Ishikawa (cell line): ENCODE measurements at regions not wholly inside any gene's neighbourhood (a gene's known extent, or its start where the extent isn't known, plus 50 kb on each side); places are given as distances from the start of the nearest gene placed in this dataset.
A peak's percentile ranks its signal among the peaks of the same experiment; 100 is the strongest.

ENCODE experiments used
- CEBPB ChIP-seq: IDR thresholded peaks from 2 replicates; pipeline ENCODE4 v1.6.1; 2012
- CREB1 ChIP-seq: IDR thresholded peaks from 2 replicates; pipeline ENCODE4 v1.6.1; 2012; ENCODE audit warnings: low read depth
- EGR1 ChIP-seq: IDR thresholded peaks from 2 replicates; pipeline ENCODE4 v1.6.1; 2012
- EP300 ChIP-seq: IDR thresholded peaks from 2 replicates; pipeline ENCODE4 v1.6.1; 2012; ENCODE audit warnings: borderline replicate concordance
- FOXM1 ChIP-seq: IDR thresholded peaks from 2 replicates; pipeline ENCODE4 v1.6.1; 2012; ENCODE audit warnings: low read depth, borderline replicate concordance
- NFIC ChIP-seq: IDR thresholded peaks from 2 replicates; pipeline ENCODE4 v1.6.1; 2012
- RAD21 ChIP-seq: IDR thresholded peaks from 2 replicates; pipeline ENCODE4 v1.6.1; 2012; ENCODE audit warnings: low read depth
- TAF1 ChIP-seq: IDR thresholded peaks from 2 replicates; pipeline ENCODE4 v1.6.1; 2012; ENCODE audit warnings: low read depth, mild to moderate bottlenecking
- TCF12 ChIP-seq: IDR thresholded peaks from 2 replicates; pipeline ENCODE4 v1.6.1; 2012; ENCODE audit warnings: low read depth
- TEAD4 ChIP-seq: IDR thresholded peaks from 2 replicates; pipeline ENCODE4 v1.6.1; 2012
- YY1 ChIP-seq: IDR thresholded peaks from 2 replicates; pipeline ENCODE4 v1.6.1; 2012; ENCODE audit warnings: low read depth
- ZBTB7A ChIP-seq: IDR thresholded peaks from 2 replicates; pipeline ENCODE4 v1.6.1; 2012; ENCODE audit warnings: low read depth
- TF ChIP-seq, protein P1 (sequence below): IDR thresholded peaks from 2 replicates; pipeline ENCODE4 v1.6.1; 2012
- TF ChIP-seq, protein P2 (sequence below): IDR thresholded peaks from 2 replicates; pipeline ENCODE4 v1.6.1; 2012
- TF ChIP-seq, protein P3 (sequence below): IDR thresholded peaks from 2 replicates; pipeline ENCODE4 v1.6.1; 2012; ENCODE audit warnings: low read depth, mild to moderate bottlenecking

- TF ChIP-seq CREB1, result no peak
- TF ChIP-seq RAD21, result peak; percentile 24; the same call in 1 of the 2 replicates
- no peak for TF ChIP-seq TEAD4
- TF ChIP-seq CEBPB, result no peak
- TF ChIP-seq, protein P1, sequence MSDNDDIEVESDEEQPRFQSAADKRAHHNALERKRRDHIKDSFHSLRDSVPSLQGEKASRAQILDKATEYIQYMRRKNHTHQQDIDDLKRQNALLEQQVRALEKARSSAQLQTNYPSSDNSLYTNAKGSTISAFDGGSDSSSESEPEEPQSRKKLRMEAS, result peak; percentile 60
- TF ChIP-seq NFIC, result peak; percentile 29; the same call in 1 of the 2 replicates
Measured at GRCh38 chr6:56772737-56773184, 130.1 kb upstream of the DST start.

GRCh38 chr6:56771929-56772607, 129.4 kb upstream of the DST start:
- TF ChIP-seq TCF12, result no peak
- TF ChIP-seq CEBPB, result no peak
- no peak for TF ChIP-seq EGR1
- no peak for TF ChIP-seq ZBTB7A
- no peak for TF ChIP-seq EP300
- TF ChIP-seq, protein P2, sequence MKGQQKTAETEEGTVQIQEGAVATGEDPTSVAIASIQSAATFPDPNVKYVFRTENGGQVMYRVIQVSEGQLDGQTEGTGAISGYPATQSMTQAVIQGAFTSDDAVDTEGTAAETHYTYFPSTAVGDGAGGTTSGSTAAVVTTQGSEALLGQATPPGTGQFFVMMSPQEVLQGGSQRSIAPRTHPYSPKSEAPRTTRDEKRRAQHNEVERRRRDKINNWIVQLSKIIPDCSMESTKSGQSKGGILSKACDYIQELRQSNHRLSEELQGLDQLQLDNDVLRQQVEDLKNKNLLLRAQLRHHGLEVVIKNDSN, result no peak
- TF ChIP-seq, protein P1, result no peak
- no peak for TF ChIP-seq CREB1
- no peak for TF ChIP-seq FOXM1
- TF ChIP-seq NFIC, result no peak
- TF ChIP-seq TAF1, result no peak
- no peak for TF ChIP-seq RAD21
- TF ChIP-seq TEAD4, result no peak
- no peak for TF ChIP-seq YY1
- TF ChIP-seq, protein P3, sequence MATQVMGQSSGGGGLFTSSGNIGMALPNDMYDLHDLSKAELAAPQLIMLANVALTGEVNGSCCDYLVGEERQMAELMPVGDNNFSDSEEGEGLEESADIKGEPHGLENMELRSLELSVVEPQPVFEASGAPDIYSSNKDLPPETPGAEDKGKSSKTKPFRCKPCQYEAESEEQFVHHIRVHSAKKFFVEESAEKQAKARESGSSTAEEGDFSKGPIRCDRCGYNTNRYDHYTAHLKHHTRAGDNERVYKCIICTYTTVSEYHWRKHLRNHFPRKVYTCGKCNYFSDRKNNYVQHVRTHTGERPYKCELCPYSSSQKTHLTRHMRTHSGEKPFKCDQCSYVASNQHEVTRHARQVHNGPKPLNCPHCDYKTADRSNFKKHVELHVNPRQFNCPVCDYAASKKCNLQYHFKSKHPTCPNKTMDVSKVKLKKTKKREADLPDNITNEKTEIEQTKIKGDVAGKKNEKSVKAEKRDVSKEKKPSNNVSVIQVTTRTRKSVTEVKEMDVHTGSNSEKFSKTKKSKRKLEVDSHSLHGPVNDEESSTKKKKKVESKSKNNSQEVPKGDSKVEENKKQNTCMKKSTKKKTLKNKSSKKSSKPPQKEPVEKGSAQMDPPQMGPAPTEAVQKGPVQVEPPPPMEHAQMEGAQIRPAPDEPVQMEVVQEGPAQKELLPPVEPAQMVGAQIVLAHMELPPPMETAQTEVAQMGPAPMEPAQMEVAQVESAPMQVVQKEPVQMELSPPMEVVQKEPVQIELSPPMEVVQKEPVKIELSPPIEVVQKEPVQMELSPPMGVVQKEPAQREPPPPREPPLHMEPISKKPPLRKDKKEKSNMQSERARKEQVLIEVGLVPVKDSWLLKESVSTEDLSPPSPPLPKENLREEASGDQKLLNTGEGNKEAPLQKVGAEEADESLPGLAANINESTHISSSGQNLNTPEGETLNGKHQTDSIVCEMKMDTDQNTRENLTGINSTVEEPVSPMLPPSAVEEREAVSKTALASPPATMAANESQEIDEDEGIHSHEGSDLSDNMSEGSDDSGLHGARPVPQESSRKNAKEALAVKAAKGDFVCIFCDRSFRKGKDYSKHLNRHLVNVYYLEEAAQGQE, result no peak

DNA sequence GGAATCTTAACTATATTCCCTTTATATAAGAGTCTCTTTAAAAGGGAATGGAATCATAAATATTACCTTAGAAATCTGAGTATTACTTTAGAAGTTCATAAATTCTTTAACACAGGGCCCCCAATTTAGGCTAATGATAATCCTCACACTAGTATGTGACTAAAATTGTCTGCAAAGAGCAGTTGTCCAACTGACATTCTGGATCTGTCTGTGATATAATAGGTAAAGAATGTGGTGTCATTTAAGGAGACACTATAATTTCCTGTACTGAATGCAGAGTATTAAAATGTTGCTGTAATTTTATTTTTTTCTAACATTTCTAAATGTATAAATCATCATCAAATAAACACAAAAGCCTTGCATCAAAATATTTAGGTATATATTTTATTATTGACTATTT, 128.5 kb upstream of the DST start:
- no peak for TF ChIP-seq NFIC
- TF ChIP-seq EGR1, result no peak

DNA sequence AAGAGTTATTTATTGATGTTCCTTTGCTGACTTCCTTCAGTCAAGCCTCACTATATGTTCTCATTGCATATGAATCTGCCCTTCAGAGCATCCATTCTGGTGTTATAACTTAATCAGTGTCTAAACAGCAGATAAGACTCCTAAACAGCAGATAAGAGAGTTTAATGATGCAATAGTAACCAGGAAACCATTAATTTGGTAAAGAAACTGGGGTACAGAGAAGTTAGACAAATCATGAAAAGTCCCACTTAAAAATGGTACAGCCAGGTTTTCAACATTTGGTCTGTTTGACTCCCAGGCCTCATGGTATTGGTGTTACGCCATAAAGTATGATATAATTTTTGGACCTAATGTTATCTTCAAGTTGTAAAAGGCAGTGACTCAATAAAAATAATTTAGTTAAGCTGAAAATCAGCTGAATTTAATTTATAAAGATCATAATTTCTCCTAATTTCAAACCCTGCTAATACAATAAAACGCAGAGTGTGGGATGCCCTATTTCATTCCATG, 127.4 kb upstream of the DST start:
- TF ChIP-seq, protein P1, result no peak
- no peak for TF ChIP-seq FOXM1
- no peak for TF ChIP-seq CREB1
- TF ChIP-seq NFIC, result no peak
- TF ChIP-seq RAD21, result no peak
- no peak for TF ChIP-seq TAF1
- no peak for TF ChIP-seq YY1

GRCh38 chr6:56767892-56768531, 125.3 kb upstream of the DST start:
- no peak for TF ChIP-seq FOXM1
- peak; percentile 10; the same call in 1 of the 2 replicates for TF ChIP-seq RAD21

- no peak for TF ChIP-seq RAD21
- TF ChIP-seq CREB1, result no peak
- no peak for TF ChIP-seq YY1
- TF ChIP-seq, protein P1, result no peak
- TF ChIP-seq TAF1, result no peak
- TF ChIP-seq, protein P2, result no peak
- TF ChIP-seq CEBPB, result no peak
- no peak for TF ChIP-seq EGR1
- TF ChIP-seq, protein P3, result no peak
- TF ChIP-seq TCF12, result no peak
- no peak for TF ChIP-seq FOXM1
Measured at GRCh38 chr6:56767435-56767834, 124.7 kb upstream of the DST start.
